ENCODE measurements at regions not wholly inside any gene's neighbourhood (a gene's known extent, or its start where the extent isn't known, plus 50 kb on each side); places are given as distances from the start of the nearest gene placed in this dataset.

GRCh38 chr11:122451911-122452310, 203.6 kb upstream of the UBASH3B start:
- no peak for DNase-seq (ENCODE audit: low read depth, low spot score)

GRCh38 chr11:122441666-122442035, 213.9 kb upstream of the UBASH3B start:
- no peak for DNase-seq (ENCODE audit: low read depth, low spot score)

GRCh38 chr11:122440811-122441665, 214.5 kb upstream of the UBASH3B start:
- no peak for DNase-seq (ENCODE audit: low read depth, low spot score)

GRCh38 chr11:122439866-122440810, 215.4 kb upstream of the UBASH3B start:
- DNase-seq (ENCODE audit: low read depth, low spot score): no peak

GRCh38 chr11:122436188-122436555, 219.3 kb upstream of the UBASH3B start:
- no peak for DNase-seq (ENCODE audit: low read depth, low spot score)

GRCh38 chr11:122435540-122436187, 219.9 kb upstream of the UBASH3B start:
- DNase-seq (ENCODE audit: low read depth, low spot score): no peak

- DNase-seq (ENCODE audit: low read depth, low spot score): no peak
Observed at GRCh38 chr11:122434786-122435185, 220.7 kb upstream of the UBASH3B start.

- no peak for DNase-seq (ENCODE audit: low read depth, low spot score)
Observed at GRCh38 chr11:122430490-122430889, 225.0 kb upstream of the UBASH3B start.

GRCh38 chr11:122426073-122426472, 229.4 kb upstream of the UBASH3B start:
- no peak for DNase-seq (ENCODE audit: low read depth, low spot score)

- no peak for DNase-seq (ENCODE audit: low read depth, low spot score)
Observed at GRCh38 chr11:122424636-122425035, 230.9 kb upstream of the UBASH3B start.

- no peak for DNase-seq (ENCODE audit: low read depth, low spot score)
Observed at GRCh38 chr11:122423886-122424285, 231.6 kb upstream of the UBASH3B start.

- DNase-seq (ENCODE audit: low read depth, low spot score): no peak
Observed at GRCh38 chr11:122423273-122423672, 232.2 kb upstream of the UBASH3B start.

- no peak for DNase-seq (ENCODE audit: low read depth, low spot score)
Observed at GRCh38 chr11:122422682-122423081, 232.8 kb upstream of the UBASH3B start.

GRCh38 chr11:122421702-122422101, 233.8 kb upstream of the UBASH3B start:
- DNase-seq (ENCODE audit: low read depth, low spot score): no peak

- DNase-seq (ENCODE audit: low read depth, low spot score): no peak
Observed at GRCh38 chr11:122418032-122418431, 237.5 kb upstream of the UBASH3B start.

GRCh38 chr11:122414406-122415018, 241.0 kb upstream of the UBASH3B start:
- no peak for DNase-seq (ENCODE audit: low read depth, low spot score)

GRCh38 chr11:122413677-122414076, 241.8 kb upstream of the UBASH3B start:
- DNase-seq (ENCODE audit: low read depth, low spot score): no peak

GRCh38 chr11:122412581-122412980, 242.9 kb upstream of the UBASH3B start:
- DNase-seq (ENCODE audit: low read depth, low spot score): no peak

GRCh38 chr11:122406466-122406865, 249.1 kb upstream of the UBASH3B start:
- DNase-seq (ENCODE audit: low read depth, low spot score): no peak

GRCh38 chr11:122405547-122406341, 249.8 kb upstream of the UBASH3B start:
- DNase-seq (ENCODE audit: low read depth, low spot score): no peak

- no peak for DNase-seq (ENCODE audit: low read depth, low spot score)
Observed at GRCh38 chr11:122404571-122404970, 251.0 kb upstream of the UBASH3B start.
